T-cell (primary cell): ENCODE measurements at regions not wholly inside any gene's neighbourhood (a gene's known extent, or its start where the extent isn't known, plus 50 kb on each side); places are given as distances from the start of the nearest gene placed in this dataset.

Experiments
- ATAC-seq, 4 experiments: fragments of 200-7000 bp in 3 of 4; fragments of 150-1000 bp in 1 of 4; cut with Tn5 transposase; replicated peaks in 1 of 4; 1 replicate in 3 of 4; 2 replicates in 1 of 4; pipeline ENCODE4 v1.10.0; 2021; ENCODE audit warnings: moderate library complexity in 3 of 4, mild to moderate bottlenecking in 2 of 4, moderate number of reproducible peaks in 1 of 4
- CTCF ChIA-PET, 2 donors: fragments of 300-600 bp; sonication (Branson Sonifier 250); formaldehyde crosslinking; loops; one replicate each; lab custom pipeline; 2022; ENCODE audit warnings: antibody characterized with exemption in 2 of 2; lab: Charles Lee
- POLR2A ChIA-PET, 2 donors: fragments of 300-600 bp; sonication (Branson Sonifier 250); formaldehyde crosslinking; loops; one replicate each; lab custom pipeline; 2022; ENCODE audit warnings: antibody characterized with exemption in 2 of 2; lab: Charles Lee
- DNase-seq, 35 experiments: peaks; one replicate each; pipeline versions ENCODE4 v3.0.0 to v3.0.0-alpha.2; 2013 to 2023
- H3K27ac ChIP-seq: one replicate; pipeline ENCODE4 v1.5.1; 2013; ENCODE audit warnings: low read length
- H3K27me3 ChIP-seq, 2 experiments: replicated peaks in 1 of 2; 1 replicate in 1 of 2; 2 replicates in 1 of 2; pipeline versions ENCODE4 v1.6.1 to v1.7.0; 2013; ENCODE audit warnings: low read length in 1 of 2, mixed read lengths in 1 of 2; ENCODE audit not compliant: control insufficient read depth in 2 of 2, insufficient read depth in 2 of 2; ENCODE audit errors: extremely low read depth in 1 of 2
- H3K36me3 ChIP-seq, 2 donors: 1 replicate in 1 of 2; 2 replicates in 1 of 2; pipeline versions ENCODE4 v1.6.1 to v1.7.0; 2013; ENCODE audit warnings: low read length in 1 of 2; ENCODE audit not compliant: control insufficient read depth in 2 of 2, insufficient read depth in 1 of 2; ENCODE audit errors: extremely low read depth in 1 of 2
- H3K4me1 ChIP-seq, 2 experiments: 1 replicate in 1 of 2; 2 replicates in 1 of 2; pipeline versions ENCODE4 v1.6.1 to v1.7.0; 2013; ENCODE audit warnings: low read length in 2 of 2, mixed read lengths in 1 of 2; ENCODE audit not compliant: insufficient read depth in 2 of 2, control insufficient read depth in 1 of 2; ENCODE audit errors: extremely low read depth in 1 of 2
- H3K4me3 ChIP-seq, 2 donors: 1 replicate in 1 of 2; 2 replicates in 1 of 2; pipeline versions ENCODE4 v1.5.1 to v1.7.0; 2013; ENCODE audit warnings: mild to moderate bottlenecking in 2 of 2, low read length in 1 of 2, moderate library complexity in 1 of 2; ENCODE audit not compliant: control insufficient read depth in 1 of 2; ENCODE audit errors: extremely low read depth in 1 of 2
- H3K9me3 ChIP-seq: 2 replicates; pipeline ENCODE4 v1.7.0; 2013
- H3K27ac Mint-ChIP-seq, 2 donors: one replicate each; pipeline ENCODE4 v1.8.0; 2020 to 2021; ENCODE audit warnings: mild to moderate bottlenecking in 2 of 2, mixed read lengths in 2 of 2
- H3K27me3 Mint-ChIP-seq, 2 donors: one replicate each; pipeline ENCODE4 v1.8.0; 2021 to 2022; ENCODE audit warnings: mixed read lengths in 2 of 2
- H3K36me3 Mint-ChIP-seq: one replicate; pipeline ENCODE4 v1.8.0; 2021; ENCODE audit warnings: mixed read lengths
- H3K4me1 Mint-ChIP-seq, 3 donors: one replicate each; pipeline ENCODE4 v1.8.0; 2020 to 2022; ENCODE audit warnings: mixed read lengths in 3 of 3, mild to moderate bottlenecking in 1 of 3
- H3K4me3 Mint-ChIP-seq, 3 donors: one replicate each; pipeline ENCODE4 v1.8.0; 2020 to 2022; ENCODE audit warnings: mild to moderate bottlenecking in 3 of 3, mixed read lengths in 3 of 3, moderate library complexity in 3 of 3
- H3K9me3 Mint-ChIP-seq, 3 donors: one replicate each; pipeline ENCODE4 v1.8.0; 2020 to 2022; ENCODE audit warnings: mixed read lengths in 3 of 3
- WGBS: methylation state at CpG from one replicate; pipeline ENCODE4 v1.1.5; 2013; ENCODE audit warnings: missing lambda C conversion rate; ENCODE audit not compliant: insufficient coverage; 5-methylcytosine and 5-hydroxymethylcytosine counted together

DNA sequence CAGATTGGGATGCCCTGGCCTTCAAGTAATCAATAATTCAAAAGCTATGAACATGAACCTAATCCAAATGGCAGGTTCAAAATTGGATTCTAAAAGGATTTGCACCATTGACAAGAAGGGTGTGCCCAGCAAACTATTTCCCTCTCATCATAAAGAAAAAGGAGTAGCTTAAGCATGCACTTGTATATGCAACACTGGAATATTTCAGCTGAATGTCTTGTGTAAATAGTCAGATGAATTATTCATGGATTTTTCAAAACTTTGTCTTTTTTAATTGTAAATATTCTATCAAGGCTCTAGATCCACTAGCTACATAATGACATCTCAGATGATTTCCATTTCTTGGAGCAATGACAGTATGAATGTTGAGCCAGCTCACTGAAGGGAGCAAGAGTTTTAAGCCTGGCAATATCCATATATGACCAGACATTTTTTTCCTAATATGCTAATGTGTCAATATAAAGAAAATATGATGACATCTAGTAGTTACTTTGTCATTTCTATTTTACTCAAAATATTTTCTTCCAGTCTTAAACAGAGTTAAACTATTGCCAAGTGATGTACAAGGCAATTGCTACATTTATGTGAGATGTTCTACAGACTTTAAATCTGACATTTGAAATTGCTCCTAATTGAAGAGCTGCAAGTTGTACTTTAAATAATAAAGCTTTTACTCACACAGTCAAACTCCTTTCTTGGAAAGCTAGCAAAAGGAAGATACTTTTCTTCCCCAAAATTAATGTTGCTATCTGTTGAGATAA is 230.5 kb upstream of the AGTR1 start:
- H3K27ac Mint-ChIP-seq = no peak overlapping the region
- Histone ChIP-seq H3K36me3 (no peaks in the 10 kb centered on the region), H3K27me3 (no peaks in the 10 kb centered on the region), H3K27ac (no peak overlapping the region), H3K9me3 (no peaks in the 10 kb centered on the region), H3K4me3 (no peak overlapping the region), H3K4me1 (no peaks in the 10 kb centered on the region)
- peaks cover 0 to 3% (median 3%) of the 10 kb centered on the region in 3 donors for H3K9me3 Mint-ChIP-seq
- ChIA-PET CTCF (no interaction called here), POLR2A (no interaction called here)
- H3K27me3 Mint-ChIP-seq = no peaks in the 10 kb centered on the region
- no peaks in the 10 kb centered on the region for H3K36me3 Mint-ChIP-seq
- H3K4me3 Mint-ChIP-seq = no peak overlapping the region
- no peaks in the 10 kb centered on the region for H3K4me1 Mint-ChIP-seq
- ATAC-seq = no peak
- no peak for DNase-seq

DNA sequence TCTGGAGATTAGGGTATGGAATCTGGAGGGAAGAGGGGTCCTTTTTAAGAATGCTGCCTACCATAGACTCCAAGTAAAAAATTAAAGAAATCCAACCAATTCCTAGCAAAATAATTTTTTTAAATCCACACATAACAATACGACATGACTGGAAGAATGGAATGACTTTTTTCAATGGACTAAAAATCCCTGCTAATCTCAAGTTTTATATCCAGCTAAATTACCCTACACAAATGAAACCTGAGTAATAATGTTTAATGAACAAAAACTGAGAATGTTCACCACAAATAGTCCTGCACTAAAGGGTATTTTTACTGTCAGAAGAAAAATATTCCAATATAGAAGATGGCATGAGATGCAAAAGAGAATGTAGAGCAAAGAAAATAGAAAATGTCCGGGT is 220.3 kb upstream of the AGTR1 start:
- H3K27ac ChIP-seq = no peak overlapping the region
- Mint-ChIP-seq H3K4me1 (no peaks in the 10 kb centered on the region), H3K4me3 (no peak overlapping the region), H3K9me3 (peaks cover 0 to 27% (median 17%) of the 10 kb centered on the region in 3 donors), H3K27ac (no peak overlapping the region), H3K36me3 (no peaks in the 10 kb centered on the region), H3K27me3 (no peaks in the 10 kb centered on the region)
- no peaks in the 10 kb centered on the region for H3K9me3 ChIP-seq
- H3K4me1 ChIP-seq = no peaks in the 10 kb centered on the region
- no peak overlapping the region for H3K4me3 ChIP-seq
- ATAC-seq = no peak
- no peaks in the 10 kb centered on the region for H3K27me3 ChIP-seq
- ChIA-PET CTCF (no interaction called here), POLR2A (no interaction called here)
- H3K36me3 ChIP-seq = no peaks in the 10 kb centered on the region
- DNase-seq = no peak
- no CpG with 5 or more reads among the region's 2 CpGs for WGBS

- ChIA-PET POLR2A (no interaction called here), CTCF (no interaction called here)
Observed at GRCh38 chr3:148493631-148494030, 204.1 kb upstream of the AGTR1 start.

GRCh38 chr3:148494451-148494850 is 203.3 kb upstream of the AGTR1 start:
- no peaks in the 10 kb centered on the region for H3K36me3 ChIP-seq
- POLR2A ChIA-PET = no interaction called here
- no peaks in the 10 kb centered on the region for H3K4me1 ChIP-seq
- H3K27ac ChIP-seq = no peak overlapping the region
- CTCF ChIA-PET = no interaction called here
- 80% methylated on average over 1 of the region's 1 CpG for WGBS
- no peaks in the 10 kb centered on the region for H3K9me3 ChIP-seq
- Mint-ChIP-seq H3K27me3 (no peaks in the 10 kb centered on the region), H3K4me3 (no peak overlapping the region), H3K9me3 (peaks cover 2 to 16% (median 14%) of the 10 kb centered on the region in 3 donors), H3K4me1 (no peaks in the 10 kb centered on the region), H3K36me3 (no peaks in the 10 kb centered on the region), H3K27ac (no peak overlapping the region)
- H3K4me3 ChIP-seq = no peak overlapping the region
- no peak for DNase-seq
- no peak for ATAC-seq
- H3K27me3 ChIP-seq = no peaks in the 10 kb centered on the region

More at GRCh38 chr3:148493631-148494030, 204.1 kb upstream of the AGTR1 start:
- Mint-ChIP-seq H3K36me3 (no peaks in the 10 kb centered on the region), H3K4me3 (no peak overlapping the region), H3K27me3 (no peaks in the 10 kb centered on the region), H3K9me3 (peaks cover 3 to 19% (median 16%) of the 10 kb centered on the region in 3 donors), H3K4me1 (no peaks in the 10 kb centered on the region), H3K27ac (no peak overlapping the region)
- Histone ChIP-seq H3K27ac (no peak overlapping the region), H3K36me3 (no peaks in the 10 kb centered on the region), H3K9me3 (no peaks in the 10 kb centered on the region), H3K27me3 (no peaks in the 10 kb centered on the region), H3K4me1 (no peaks in the 10 kb centered on the region), H3K4me3 (no peak overlapping the region)
- DNase-seq (no peak), ATAC-seq (no peak)
- WGBS = no CpG with 5 or more reads among the region's 3 CpGs

DNA sequence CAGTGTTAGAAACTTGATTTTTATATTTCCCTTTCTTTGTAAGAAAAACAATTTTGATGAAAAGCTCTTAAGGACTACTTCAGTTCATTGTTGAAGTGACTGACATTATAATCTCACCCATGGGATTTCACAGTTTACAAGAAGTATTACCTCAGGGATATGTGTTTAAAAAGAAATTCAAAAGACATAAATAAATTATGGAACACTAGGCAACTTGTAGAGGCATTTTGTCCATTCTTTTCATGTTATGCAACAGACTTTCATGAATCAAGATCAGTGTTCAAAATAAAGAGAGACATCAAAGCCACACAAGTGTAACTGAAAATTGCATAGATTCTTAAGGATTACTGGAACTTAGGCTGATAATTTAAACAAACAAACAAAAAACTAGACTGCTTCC is 196.8 kb upstream of the AGTR1 start:
- no peak overlapping the region for H3K4me3 ChIP-seq
- Mint-ChIP-seq H3K4me3 (no peak overlapping the region), H3K9me3 (peaks cover 0 to 14% (median 6%) of the 10 kb centered on the region in 3 donors), H3K27me3 (no peaks in the 10 kb centered on the region), H3K27ac (no peak overlapping the region), H3K4me1 (no peaks in the 10 kb centered on the region), H3K36me3 (no peaks in the 10 kb centered on the region)
- no peak for DNase-seq
- H3K36me3 ChIP-seq = no peaks in the 10 kb centered on the region
- ATAC-seq = no peak
- H3K4me1 ChIP-seq = no peaks in the 10 kb centered on the region
- H3K27ac ChIP-seq = no peak overlapping the region
- CTCF ChIA-PET = no interaction called here
- H3K9me3 ChIP-seq = no peaks in the 10 kb centered on the region
- POLR2A ChIA-PET = no interaction called here
- H3K27me3 ChIP-seq = no peaks in the 10 kb centered on the region

GRCh38 chr3:148510116-148510515 is 187.6 kb upstream of the AGTR1 start:
- H3K4me1 Mint-ChIP-seq = no peaks in the 10 kb centered on the region
- H3K9me3 ChIP-seq = no peaks in the 10 kb centered on the region
- no peak overlapping the region for H3K27ac ChIP-seq
- ChIA-PET POLR2A (no interaction called here), CTCF (no interaction called here)
- H3K27me3 Mint-ChIP-seq = no peaks in the 10 kb centered on the region
- no peak overlapping the region for H3K27ac Mint-ChIP-seq
- no peak for DNase-seq
- no peaks in the 10 kb centered on the region for H3K27me3 ChIP-seq
- H3K4me1 ChIP-seq = no peaks in the 10 kb centered on the region
- H3K4me3 ChIP-seq = no peak overlapping the region
- ATAC-seq = no peak
- H3K4me3 Mint-ChIP-seq = no peak overlapping the region
- H3K36me3 Mint-ChIP-seq = no peaks in the 10 kb centered on the region
- H3K36me3 ChIP-seq = no peaks in the 10 kb centered on the region
- peaks cover 4 to 7% (median 4%) of the 10 kb centered on the region in 3 donors for H3K9me3 Mint-ChIP-seq

GRCh38 chr3:148510561-148510960 is 187.1 kb upstream of the AGTR1 start:
- Mint-ChIP-seq H3K27ac (no peak overlapping the region), H3K4me3 (no peak overlapping the region), H3K9me3 (peaks cover 4 to 7% (median 4%) of the 10 kb centered on the region in 3 donors), H3K4me1 (no peaks in the 10 kb centered on the region), H3K36me3 (no peaks in the 10 kb centered on the region), H3K27me3 (no peaks in the 10 kb centered on the region)
- ChIA-PET CTCF (no interaction called here), POLR2A (no interaction called here)
- no peak for DNase-seq
- no peak for ATAC-seq
- H3K9me3 ChIP-seq = no peaks in the 10 kb centered on the region
- no peaks in the 10 kb centered on the region for H3K36me3 ChIP-seq
- H3K4me3 ChIP-seq = no peak overlapping the region
- no peaks in the 10 kb centered on the region for H3K4me1 ChIP-seq
- H3K27me3 ChIP-seq = no peaks in the 10 kb centered on the region
- H3K27ac ChIP-seq = no peak overlapping the region
